ENCODE measurements at regions not wholly inside any gene's neighbourhood (a gene's known extent, or its start where the extent isn't known, plus 50 kb on each side); places are given as distances from the start of the nearest gene placed in this dataset.

GRCh38 chr3:99505200-99505599, 133.2 kb upstream of the COL8A1 start:
- TF ChIP-seq CTCF (IDR thresholded peaks at IDR 0.05) (no peak), POLR2A (IDR thresholded peaks at IDR 0.05) (no peak), POLR2AphosphoS5 (IDR thresholded peaks at IDR 0.05) (no peak)

Measured in gastroesophageal sphincter (tissue), 3 donors.